K562 (cell line): ENCODE measurements at regions not wholly inside any gene's neighbourhood (a gene's known extent, or its start where the extent isn't known, plus 50 kb on each side); places are given as distances from the start of the nearest gene placed in this dataset.

ENCODE experiments used
- C11orf30 ChIP-seq: fragments of 450-650 bp; IDR thresholded peaks from 2 replicates; pipeline ENCODE4 v1.6.1; 2016; ENCODE audit warnings: low read depth, mild to moderate bottlenecking
- CBX2 ChIP-seq: fragments of 200-600 bp; sonication (generic); IDR thresholded peaks from one replicate; pipeline ENCODE4 v1.6.1; 2012; ENCODE audit warnings: mild to moderate bottlenecking, low read length, inconsistent platforms; ENCODE audit not compliant: insufficient read depth, poor library complexity, severe bottlenecking
- CTBP1 ChIP-seq: fragments of 450-650 bp; IDR thresholded peaks from 2 replicates; pipeline ENCODE4 v1.6.1; 2016; ENCODE audit warnings: borderline replicate concordance
- EP300 ChIP-seq: IDR thresholded peaks from 2 replicates; pipeline ENCODE4 v1.6.1; 2012; ENCODE audit warnings: low read length, improper control_type of control experiment
- FOXK2 ChIP-seq, 2 experiments: fragments of 450-650 bp; IDR thresholded peaks in 1 of 2; conservative IDR thresholded peaks in 1 of 2; 2 replicates each; pipeline ENCODE4 v1.6.1; 2016; ENCODE audit warnings: low read depth in 2 of 2, mild to moderate bottlenecking in 1 of 2
- HNRNPUL1 ChIP-seq: fragments of 200-400 bp; formaldehyde crosslinking; IDR thresholded peaks from 2 replicates; pipeline ENCODE4 v1.6.1; 2017; ENCODE audit warnings: low read length
- ILK ChIP-seq: fragments of 450-650 bp; IDR thresholded peaks from 2 replicates; pipeline ENCODE4 v1.6.1; 2016; ENCODE audit warnings: missing genetic modification characterization, low read depth, mild to moderate bottlenecking, missing compliant biosample characterization, moderate library complexity, borderline replicate concordance
- IRF2 ChIP-seq: sonication (generic); formaldehyde crosslinking; IDR thresholded peaks from 2 replicates; pipeline ENCODE4 v1.8.1; 2022; ENCODE audit warnings: mild to moderate bottlenecking, missing genetic modification reagents
- MAZ ChIP-seq, 2 experiments: fragments of 450-650 bp in 1 of 2; sonication (generic) in 1 of 2; formaldehyde crosslinking; IDR thresholded peaks in 1 of 2; conservative IDR thresholded peaks in 1 of 2; 2 replicates each; pipeline versions ENCODE4 v1.4.0 to v1.5.0; 2020; ENCODE audit warnings: mild to moderate bottlenecking in 1 of 2, missing genetic modification reagents in 1 of 2
- POLR2AphosphoS5 ChIP-seq: IDR thresholded peaks from 2 replicates; pipeline ENCODE4 v1.6.1; 2011; ENCODE audit warnings: mild to moderate bottlenecking, low read depth, low read length, moderate library complexity; ENCODE audit not compliant: control insufficient read depth, insufficient read depth
- PTBP1 ChIP-seq: fragments of 200-400 bp; formaldehyde crosslinking; IDR thresholded peaks from 2 replicates; pipeline ENCODE4 v1.6.1; 2017; ENCODE audit warnings: low read depth, low read length
- RCOR1 ChIP-seq, 2 experiments: IDR thresholded peaks; 2 replicates each; pipeline ENCODE4 v1.6.1; 2012; ENCODE audit warnings: low read depth in 2 of 2, low read length in 2 of 2, borderline replicate concordance in 1 of 2, improper control_type of control experiment in 1 of 2
- SMARCC2 ChIP-seq: fragments of 450-650 bp; IDR thresholded peaks from 2 replicates; pipeline ENCODE4 v1.6.1; 2017; ENCODE audit warnings: antibody characterized with exemption, moderate library complexity, mild to moderate bottlenecking, low read depth
- SOX6 ChIP-seq: fragments of 450-650 bp; IDR thresholded peaks from 2 replicates; pipeline ENCODE4 v1.6.1; 2014; ENCODE audit warnings: mild to moderate bottlenecking
- ZKSCAN8 ChIP-seq: fragments of 200-800 bp; sonication (Bioruptor generic); IDR thresholded peaks from 2 replicates; pipeline ENCODE4 v1.6.1; 2016; ENCODE audit warnings: missing genetic modification characterization, missing compliant biosample characterization
- ZNF347 ChIP-seq: fragments of 450-650 bp; formaldehyde crosslinking; IDR thresholded peaks from 2 replicates; pipeline ENCODE4 v1.4.0; 2020; ENCODE audit warnings: low read depth, mild to moderate bottlenecking, moderate library complexity
- TF ChIP-seq, protein P1 (sequence below): sonication (generic); formaldehyde crosslinking; IDR thresholded peaks from 2 replicates; pipeline ENCODE4 v1.8.0; 2022; ENCODE audit warnings: missing genetic modification reagents, mild to moderate bottlenecking, borderline replicate concordance
- TF ChIP-seq, protein P2 (sequence below): sonication (generic); formaldehyde crosslinking; IDR thresholded peaks from 2 replicates; pipeline ENCODE4 v1.8.1; 2023; ENCODE audit warnings: mild to moderate bottlenecking, missing genetic modification reagents
- TF ChIP-seq, protein P3 (sequence below): fragments of 250-450 bp; sonication (Bioruptor Pico); IDR thresholded peaks from 2 replicates; pipeline ENCODE4 v1.5.0; 2021; ENCODE audit warnings: mild to moderate bottlenecking, borderline replicate concordance

DNA sequence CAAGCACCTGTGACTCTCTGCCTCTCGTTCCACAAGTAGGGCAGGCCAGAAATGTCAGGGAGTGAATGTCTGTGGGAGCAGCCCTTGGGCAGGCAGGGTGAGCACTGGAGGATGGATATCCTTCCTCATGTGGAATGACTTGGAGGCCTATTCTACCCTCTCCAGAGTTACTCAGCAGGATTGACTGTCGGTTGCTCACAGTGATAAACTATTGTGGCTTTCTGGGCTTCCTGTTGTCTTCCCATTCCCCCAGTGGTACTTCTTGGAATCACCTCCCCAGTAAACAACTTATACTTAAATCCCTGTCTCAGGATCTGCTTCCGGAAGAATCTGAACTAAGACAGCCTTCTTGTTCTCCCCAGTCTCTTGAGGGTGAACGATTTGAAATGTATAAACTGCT, 79.6 kb upstream of the MANSC4 start (continued):
- TF ChIP-seq FOXK2 (conservative IDR thresholded peaks at IDR 0.05 in 1 of 2, IDR thresholded peaks at IDR 0.05 in 1 of 2; ENCODE audit: low read depth in 2 of 2) = peak; percentile 27 to 49; a peak in 1 of 4 replicates
- peak; percentile 74 for TF ChIP-seq EP300
- TF ChIP-seq, protein P1, sequence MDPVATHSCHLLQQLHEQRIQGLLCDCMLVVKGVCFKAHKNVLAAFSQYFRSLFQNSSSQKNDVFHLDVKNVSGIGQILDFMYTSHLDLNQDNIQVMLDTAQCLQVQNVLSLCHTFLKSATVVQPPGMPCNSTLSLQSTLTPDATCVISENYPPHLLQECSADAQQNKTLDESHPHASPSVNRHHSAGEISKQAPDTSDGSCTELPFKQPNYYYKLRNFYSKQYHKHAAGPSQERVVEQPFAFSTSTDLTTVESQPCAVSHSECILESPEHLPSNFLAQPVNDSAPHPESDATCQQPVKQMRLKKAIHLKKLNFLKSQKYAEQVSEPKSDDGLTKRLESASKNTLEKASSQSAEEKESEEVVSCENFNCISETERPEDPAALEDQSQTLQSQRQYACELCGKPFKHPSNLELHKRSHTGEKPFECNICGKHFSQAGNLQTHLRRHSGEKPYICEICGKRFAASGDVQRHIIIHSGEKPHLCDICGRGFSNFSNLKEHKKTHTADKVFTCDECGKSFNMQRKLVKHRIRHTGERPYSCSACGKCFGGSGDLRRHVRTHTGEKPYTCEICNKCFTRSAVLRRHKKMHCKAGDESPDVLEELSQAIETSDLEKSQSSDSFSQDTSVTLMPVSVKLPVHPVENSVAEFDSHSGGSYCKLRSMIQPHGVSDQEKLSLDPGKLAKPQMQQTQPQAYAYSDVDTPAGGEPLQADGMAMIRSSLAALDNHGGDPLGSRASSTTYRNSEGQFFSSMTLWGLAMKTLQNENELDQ = no peak
- no peak for TF ChIP-seq ZNF347 (CRISPR knock-in tag)
- TF ChIP-seq CBX2 = no peak
- no peak for TF ChIP-seq IRF2 (CRISPR knock-in tag)
- TF ChIP-seq, protein P2, sequence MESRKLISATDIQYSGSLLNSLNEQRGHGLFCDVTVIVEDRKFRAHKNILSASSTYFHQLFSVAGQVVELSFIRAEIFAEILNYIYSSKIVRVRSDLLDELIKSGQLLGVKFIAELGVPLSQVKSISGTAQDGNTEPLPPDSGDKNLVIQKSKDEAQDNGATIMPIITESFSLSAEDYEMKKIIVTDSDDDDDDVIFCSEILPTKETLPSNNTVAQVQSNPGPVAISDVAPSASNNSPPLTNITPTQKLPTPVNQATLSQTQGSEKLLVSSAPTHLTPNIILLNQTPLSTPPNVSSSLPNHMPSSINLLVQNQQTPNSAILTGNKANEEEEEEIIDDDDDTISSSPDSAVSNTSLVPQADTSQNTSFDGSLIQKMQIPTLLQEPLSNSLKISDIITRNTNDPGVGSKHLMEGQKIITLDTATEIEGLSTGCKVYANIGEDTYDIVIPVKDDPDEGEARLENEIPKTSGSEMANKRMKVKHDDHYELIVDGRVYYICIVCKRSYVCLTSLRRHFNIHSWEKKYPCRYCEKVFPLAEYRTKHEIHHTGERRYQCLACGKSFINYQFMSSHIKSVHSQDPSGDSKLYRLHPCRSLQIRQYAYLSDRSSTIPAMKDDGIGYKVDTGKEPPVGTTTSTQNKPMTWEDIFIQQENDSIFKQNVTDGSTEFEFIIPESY (CRISPR knock-in tag) = no peak
- no peak for TF ChIP-seq PTBP1
- peak in 1 of 2 experiments; percentile 56; a peak in 1 of 4 replicates for TF ChIP-seq RCOR1 (IDR thresholded peaks at IDR 0.05; ENCODE audit: borderline replicate concordance in 1 of 2, low read depth in 2 of 2, low read length in 2 of 2)
- TF ChIP-seq POLR2AphosphoS5 = no peak
- TF ChIP-seq SMARCC2 = no peak
- TF ChIP-seq ILK = no peak
- TF ChIP-seq CTBP1 = 0 out of 2 replicates have a peak, but pooled peaks have one; percentile 32
- TF ChIP-seq C11orf30 = peak; percentile 9; the same call in 1 of the 2 replicates
- TF ChIP-seq ZKSCAN8 = peak; percentile 55; the same call in 1 of the 2 replicates
- peak in 1 of 2 experiments; percentile 18; a peak in 1 of 4 replicates for TF ChIP-seq MAZ (CRISPR knock-in tag; conservative IDR thresholded peaks at IDR 0.05 in 1 of 2, IDR thresholded peaks at IDR 0.05 in 1 of 2)
- peak; percentile 39; the same call in 1 of the 2 replicates for TF ChIP-seq SOX6
- TF ChIP-seq HNRNPUL1 = no peak
- TF ChIP-seq, protein P3, sequence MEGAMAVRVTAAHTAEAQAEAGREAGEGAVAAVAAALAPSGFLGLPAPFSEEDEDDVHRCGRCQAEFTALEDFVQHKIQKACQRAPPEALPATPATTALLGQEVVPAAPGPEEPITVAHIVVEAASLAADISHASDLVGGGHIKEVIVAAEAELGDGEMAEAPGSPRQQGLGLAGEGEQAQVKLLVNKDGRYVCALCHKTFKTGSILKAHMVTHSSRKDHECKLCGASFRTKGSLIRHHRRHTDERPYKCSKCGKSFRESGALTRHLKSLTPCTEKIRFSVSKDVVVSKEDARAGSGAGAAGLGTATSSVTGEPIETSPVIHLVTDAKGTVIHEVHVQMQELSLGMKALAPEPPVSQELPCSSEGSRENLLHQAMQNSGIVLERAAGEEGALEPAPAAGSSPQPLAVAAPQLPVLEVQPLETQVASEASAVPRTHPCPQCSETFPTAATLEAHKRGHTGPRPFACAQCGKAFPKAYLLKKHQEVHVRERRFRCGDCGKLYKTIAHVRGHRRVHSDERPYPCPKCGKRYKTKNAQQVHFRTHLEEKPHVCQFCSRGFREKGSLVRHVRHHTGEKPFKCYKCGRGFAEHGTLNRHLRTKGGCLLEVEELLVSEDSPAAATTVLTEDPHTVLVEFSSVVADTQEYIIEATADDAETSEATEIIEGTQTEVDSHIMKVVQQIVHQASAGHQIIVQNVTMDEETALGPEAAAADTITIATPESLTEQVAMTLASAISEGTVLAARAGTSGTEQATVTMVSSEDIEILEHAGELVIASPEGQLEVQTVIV (CRISPR knock-in tag) = no peak
